ENCODE measurements at regions not wholly inside any gene's neighbourhood (a gene's known extent, or its start where the extent isn't known, plus 50 kb on each side); places are given as distances from the start of the nearest gene placed in this dataset.
"Not testable (repeated sequence)": the region's sequence is repeated elsewhere in the genome, so short reads cannot be mapped to it uniquely, and the experiment has no call there.

DNA sequence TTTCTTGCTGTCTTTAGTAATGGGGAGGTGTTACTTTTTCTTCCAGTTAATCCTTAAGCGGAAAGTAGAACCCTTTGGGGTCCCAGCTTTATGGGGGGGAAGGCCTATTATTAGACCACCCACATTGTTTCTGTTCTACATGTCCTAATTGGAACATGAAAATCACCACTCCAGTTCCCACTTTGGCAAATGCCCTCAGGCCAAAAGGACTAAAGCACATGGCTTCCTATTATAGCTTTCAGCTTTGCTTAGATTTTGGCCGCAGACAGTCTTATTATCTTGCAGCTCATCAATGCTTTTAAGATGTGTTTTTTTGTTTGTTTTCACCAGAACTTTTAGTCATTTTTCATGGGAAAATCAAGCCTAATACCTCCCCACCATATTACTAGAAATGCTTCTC is 296.8 kb upstream of the ANKH start:
- DNase-seq = no peak

DNA sequence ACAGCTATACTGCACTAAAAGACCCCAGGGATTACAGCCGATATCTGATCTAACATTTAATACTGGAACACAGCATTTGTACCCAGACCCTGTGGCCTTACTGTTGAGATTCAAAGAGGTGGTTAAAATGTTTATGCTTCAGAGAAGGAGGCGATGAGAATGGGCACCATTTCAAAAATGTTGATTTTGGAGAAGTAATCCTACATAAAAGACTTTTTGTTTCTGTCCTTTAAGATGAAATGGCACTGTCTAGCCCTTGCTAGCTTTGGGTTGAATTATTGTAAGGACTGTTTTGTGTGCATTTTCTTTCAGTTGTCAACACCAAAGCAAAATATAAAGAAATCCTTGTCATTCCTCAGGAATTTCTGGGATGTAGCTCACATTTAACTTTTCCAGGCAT is 288.5 kb upstream of the ANKH start:
- DNase-seq = no peak

DNA sequence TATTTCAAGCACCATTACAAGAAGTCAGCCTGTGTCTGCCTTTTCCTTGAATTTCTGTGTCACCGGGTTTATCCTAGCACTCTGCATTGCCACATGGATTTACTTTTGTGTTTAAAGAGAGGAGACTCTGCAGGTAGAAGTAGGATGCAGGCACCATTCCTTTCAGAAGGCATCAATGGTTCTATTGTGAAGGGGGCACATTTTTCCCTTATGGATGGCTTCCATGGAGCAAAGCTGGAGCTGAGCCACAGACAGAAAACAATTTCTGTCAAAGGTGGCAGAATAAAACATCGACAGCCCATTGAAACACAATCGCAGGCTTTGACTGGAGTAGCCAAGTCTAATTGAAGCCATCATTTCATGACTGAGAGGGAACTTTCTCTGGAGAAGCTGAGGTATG is 288.0 kb upstream of the ANKH start:
- DNase-seq = no peak

DNA sequence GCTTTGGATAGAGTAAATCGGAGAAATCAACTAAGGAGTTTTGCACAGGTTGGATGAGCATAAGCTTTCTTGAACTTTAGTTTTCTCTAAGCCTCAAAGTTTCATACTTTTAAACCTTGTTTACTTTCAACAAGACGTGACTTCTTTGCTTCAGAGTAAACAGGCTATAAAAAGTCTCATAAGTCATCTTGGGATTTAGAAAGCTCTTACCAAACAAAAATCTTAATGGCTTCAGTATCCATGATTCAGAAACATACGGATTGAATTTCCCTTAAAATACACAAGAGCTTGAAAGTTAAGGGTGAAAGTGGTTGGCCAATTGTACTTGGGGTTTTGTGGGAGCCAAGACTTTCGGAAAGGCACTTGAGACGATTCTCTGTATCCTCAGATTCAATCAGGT is 270.9 kb upstream of the ANKH start:
- no peak for DNase-seq

DNA sequence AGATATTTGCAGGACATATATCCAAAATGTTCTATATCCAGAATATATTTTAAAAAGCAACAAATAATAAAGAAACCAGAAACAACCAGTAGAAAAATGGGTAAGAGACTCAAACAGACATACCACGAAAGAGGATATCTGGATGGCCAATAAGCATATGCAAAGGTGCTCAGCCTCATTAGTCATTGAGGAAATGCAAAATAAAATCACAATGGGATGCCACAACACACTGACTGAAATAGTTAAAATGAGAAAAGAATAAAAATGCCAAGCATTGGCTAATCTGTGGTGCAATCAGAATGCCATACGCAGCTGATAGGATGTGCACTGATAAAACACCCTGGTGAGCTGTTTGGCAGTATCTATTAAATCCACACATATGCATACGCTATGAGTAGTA is 265.8 kb upstream of the ANKH start:
- no peak for DNase-seq

DNA sequence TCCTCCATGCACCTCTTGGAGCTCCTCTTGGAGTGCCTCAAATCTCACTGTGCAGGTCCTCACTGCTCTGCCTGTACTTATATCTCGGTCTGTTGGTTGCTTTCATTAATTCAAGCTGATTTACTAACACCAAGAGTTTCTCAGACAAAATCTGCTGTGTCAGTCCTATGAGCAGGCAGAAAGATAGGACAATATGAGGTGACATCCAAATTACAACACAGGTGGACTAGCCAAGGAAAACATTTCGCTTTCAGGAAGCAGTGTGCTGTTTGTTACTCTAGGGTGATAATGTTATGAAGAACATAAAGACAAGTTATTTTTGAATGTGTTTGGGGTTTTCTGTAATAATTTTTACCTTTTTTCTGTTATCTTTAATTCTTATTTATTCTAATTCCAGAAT is 264.1 kb upstream of the ANKH start:
- no peak for DNase-seq

DNA sequence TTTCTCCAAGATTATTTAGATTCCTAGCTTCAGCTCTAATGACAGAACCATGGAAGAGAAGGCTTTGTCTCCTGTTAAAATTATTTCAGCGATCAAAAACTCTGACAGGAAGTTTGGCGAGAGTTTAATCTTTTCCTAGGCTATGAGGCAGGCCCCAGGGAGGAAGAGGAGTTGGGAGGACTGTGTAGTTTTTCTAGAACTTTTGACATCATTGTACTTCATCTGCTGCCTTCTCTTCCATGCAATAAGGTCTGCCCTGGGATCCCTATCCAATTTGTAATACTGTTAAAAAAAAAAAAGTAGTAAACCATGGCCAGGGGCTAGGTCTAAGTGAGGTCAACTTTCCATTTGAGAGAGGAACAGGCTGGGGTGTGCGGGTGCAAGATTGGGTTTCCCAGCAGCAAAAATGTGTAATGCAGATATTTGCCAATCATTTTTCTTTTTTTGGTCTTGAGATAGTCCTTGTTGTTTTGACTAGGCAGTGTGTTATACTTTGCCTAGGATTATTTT is 261.9 kb upstream of the ANKH start:
- no peak for DNase-seq

DNA sequence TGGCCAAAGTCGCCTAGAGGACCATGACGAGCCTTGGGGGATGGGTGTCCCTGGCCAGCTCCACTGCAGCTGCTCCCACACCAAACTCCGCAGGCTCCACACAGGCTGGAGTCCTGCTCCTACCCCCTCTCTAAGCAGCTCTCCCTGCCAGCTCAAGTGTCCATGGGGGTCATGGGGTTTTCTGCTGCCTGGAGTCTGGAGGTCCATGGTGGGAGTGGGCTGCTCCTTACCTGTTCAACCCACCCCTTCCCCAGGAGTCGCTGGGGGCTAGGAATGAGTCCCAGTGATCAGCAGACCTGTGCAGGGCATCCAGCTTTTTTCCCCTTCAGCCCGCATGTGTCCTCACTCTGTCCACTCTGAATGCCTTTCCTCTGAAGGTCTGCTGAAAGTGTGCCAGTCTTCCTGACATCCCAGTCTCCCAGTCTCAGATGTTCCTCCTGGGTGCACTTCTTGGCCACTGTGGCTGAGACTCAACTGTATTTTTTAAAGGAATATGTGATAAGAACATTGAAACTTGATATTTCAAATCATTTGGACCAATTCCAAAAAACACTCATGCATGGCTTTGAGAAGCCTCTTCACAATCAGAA is 261.3 kb upstream of the ANKH start:
- no peak for DNase-seq

DNA sequence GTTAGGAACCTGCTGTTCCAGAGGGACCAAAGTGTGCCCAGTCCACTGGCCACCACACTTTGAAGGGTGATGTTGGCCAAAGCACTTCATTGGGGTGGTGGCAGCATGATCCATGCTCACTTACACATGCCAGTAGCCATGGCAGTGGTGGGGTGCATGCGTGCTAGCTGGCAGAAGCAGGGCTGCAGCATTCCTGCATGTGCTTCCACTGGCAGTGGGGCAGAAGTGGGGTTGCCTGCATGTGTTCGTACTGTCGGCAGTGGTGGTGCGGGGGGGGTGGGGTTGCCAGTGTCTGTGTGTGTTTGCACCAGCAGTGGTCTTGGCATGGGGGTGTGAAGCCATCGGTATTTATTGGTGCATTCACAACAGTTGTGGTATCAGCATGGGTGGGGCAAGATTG is 260.3 kb upstream of the ANKH start:
- no peak for DNase-seq

DNA sequence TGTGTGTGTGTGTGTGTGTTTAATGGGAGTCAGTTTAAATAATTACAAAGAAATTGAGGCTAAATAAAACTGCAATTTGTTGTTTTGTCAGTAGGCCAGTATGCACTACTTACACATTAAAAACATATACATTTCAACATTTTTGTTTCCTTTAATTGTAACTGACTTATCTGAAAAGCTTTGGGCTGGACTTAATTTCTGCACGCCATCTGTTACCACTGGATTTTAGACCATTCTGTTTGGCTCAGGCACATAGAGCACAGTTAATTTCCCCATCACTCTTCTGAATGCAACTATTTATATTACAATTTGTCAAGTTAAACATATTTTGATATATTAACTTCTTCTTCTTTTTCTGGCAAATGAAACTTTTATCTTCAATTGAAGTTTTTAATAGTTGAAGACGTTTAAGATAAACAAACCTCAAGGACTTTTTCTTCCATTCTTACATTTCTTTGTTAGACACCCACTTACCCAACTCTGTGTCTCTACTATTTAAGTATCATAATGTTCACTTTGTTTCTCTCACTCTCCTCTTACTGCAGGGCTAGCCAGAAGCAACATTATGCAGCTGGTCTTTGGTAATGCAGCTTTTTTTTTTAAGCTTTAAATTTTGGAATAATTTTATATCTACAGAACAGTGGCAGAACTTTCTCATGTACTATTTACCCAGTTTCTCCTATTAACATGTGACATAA is 253.4 kb upstream of the ANKH start:
- DNase-seq = no peak

DNA sequence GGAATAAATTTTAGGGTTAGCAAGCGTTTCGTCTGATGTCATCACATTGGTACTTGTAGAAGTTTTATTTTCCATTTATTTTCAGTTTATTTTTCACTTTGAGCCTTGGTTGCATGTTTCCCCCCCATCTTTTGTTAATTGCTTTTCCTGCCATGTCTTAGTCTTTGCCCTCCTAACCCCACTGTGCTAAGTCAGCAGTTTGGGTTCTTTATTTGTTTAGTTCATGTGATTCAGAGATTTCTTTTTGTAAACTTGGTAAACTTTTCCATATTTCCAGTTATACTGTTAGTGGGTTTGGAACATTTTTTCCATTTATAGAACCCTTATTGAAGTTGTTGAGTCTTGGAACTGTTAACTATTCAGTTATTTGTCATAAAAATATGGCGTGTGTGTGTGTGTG is 252.9 kb upstream of the ANKH start:
- no peak for DNase-seq

DNA sequence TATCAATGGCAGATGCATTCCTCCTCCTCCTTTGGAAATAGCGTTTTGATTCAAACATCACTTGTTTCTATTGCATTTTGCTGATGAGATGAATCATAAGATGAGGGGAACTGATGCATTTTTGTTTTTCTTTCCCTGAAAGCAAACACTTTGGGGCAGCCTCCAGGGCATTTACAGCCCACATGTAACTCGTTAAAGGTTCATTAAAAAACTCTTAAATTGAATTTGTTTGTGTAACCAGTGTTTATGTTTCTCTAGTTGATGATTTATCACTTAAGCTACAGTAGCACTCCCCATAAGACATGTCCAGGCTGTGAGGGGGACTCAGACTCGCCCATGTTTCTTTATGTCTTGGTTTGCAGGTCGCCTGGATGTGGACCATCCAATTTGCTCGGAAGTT is 246.1 kb upstream of the ANKH start:
- DNase-seq = no peak

DNA sequence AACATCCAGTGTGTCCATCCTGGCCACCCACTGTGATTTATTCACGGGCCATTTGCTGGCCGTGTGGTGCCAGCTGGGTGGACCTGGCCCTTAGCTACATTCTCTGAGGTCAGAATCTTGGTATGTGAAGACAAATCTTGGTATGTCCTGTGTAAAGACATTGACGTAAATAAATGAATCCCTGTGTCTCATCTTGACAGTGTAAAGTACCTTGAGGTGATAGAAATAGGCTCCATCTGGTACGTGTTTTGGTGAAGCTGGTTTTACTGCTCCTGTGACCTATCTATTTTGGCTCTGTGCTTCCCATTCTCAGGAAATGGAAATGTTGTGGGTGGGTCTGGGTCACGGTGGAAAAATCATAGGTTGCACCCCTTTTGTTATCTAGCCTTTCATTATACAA is 245.4 kb upstream of the ANKH start:
- DNase-seq = no peak

DNA sequence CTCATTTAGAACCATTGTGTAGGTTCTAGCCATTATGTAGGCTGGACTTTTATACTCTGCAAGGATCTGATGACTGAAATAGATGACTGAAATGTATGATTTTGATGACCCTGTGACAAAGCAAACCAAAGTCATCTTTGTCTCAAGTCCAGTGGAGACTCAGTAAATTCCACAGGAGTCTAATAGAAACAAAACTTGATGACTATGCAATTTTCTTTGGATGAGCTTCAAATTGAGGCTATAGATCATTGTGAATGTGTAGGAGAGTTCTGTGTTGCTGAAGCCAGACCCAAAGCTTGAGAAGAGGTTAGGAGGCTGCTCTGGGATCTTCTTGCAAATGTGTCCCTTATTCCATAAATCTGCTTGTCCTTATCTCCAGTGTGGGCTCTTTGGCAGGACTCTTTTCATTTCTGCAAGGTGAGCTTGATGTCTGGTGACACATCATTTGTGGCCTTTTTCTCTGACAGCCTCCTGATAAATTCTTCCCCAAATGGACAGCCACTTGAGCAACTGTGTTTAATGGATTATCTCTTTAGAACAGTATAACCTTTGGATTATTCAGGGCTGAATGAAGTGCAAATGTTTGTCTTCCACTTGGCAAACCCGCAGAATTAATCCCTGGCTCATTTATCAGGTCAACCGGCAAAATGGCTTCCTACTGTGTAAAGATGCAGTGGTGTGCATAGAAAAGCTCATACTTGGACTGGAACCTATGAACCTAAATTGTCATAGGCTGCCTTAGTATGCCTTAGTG is 235.1 kb upstream of the ANKH start:
- DNase-seq = no peak

DNA sequence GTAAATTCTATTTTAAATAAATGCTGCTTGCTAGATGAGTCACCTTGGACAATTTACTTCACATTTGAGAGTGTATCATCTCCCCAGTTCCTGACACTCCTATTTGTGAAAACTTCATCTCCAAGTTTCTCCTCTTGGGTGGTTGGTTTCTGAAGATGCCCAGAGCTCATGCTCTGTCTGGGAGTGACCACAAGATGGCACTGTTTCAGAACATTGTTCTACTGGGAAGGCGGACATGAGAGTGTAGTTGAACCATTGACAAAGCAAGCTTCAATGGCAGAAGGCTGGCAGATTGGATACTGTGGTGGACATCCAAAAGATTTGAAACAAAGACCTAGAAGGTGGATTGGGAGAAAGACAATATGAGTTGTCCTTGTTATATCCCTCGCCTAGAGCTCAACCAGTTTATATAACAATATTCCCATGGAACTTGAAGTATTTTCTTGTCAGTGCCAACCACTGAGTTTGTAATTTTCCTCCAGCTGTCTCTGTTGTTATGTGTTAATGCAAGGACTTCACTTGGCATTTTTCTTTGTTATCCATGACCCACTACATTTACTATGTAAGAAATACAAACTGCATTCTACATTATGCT is 234.3 kb upstream of the ANKH start:
- DNase-seq = no peak

DNA sequence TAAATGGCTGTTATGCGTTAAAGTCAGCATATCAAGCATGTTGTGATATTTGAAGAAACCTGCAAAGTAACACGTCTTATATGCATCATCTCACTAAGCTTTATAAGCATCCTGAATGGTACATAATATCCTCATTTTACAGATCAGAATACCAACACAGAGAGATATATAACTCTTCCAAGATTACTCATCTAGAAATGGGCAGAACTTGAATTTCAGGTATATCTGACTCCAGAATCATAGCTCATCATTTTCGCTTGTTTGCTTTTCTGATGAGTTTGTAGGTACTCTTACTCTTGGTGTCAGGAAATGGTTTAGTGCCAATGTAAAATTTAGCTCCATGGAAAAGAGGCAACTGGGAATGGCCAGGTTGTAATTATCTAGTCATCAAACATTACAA is 232.3 kb upstream of the ANKH start:
- no peak for DNase-seq

DNA sequence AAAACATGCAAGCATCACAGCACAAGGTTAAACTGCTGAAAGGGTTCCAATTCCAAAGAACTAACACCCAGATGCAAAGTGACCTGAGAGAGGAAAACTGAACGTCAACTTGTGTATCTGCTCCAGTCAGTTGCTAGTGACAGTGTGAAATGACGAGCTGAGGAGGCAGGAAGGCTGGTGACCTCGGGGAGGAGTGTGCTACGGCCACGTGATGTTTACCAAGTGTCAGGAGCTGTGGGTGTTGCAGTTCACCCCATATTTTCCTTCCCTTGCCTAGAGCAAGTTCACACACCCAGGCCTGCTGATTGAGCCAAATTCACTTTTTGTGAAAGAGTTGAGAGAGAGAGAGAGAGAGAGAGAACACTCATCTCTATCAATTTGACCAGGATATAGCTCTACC is 231.6 kb upstream of the ANKH start:
- DNase-seq = no peak

DNA sequence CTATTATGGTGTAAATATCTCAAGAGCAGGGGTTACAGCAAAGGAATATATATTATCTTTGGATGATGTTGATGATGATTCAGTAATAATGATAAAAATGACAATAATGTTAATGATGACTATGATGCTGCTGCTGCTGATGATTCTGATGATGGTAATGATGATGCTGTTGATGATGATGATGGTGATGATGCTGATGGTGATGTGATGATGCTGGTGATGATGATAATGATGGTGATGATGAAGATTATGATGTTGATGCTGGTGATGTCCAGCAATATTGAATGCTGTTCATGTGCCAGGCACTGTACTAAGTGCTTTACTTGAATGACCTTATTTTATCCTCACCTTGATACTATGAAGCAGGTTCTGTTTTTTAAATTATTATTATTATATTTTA is 226.0 kb upstream of the ANKH start:
- DNase-seq = no peak

DNA sequence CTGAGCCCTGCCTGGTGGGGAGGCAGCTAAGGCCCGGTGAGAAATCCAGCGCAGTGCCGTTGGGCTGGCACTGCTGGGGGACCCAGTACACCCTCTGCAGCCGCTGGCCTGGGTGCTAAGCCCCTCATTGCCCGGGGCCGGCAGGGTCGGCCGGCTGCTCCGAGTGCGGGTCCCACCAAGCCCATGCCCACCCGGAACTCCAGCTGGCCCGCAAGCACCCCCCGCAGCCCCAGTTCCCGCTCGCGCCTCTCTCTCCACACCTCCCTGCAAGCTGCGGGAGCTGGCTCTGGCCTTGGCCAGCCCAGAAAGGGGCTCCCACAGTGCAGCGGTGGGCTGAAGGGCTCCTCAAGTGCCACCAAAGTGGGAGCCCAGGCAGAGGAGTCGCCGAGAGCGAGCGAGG is 225.1 kb upstream of the ANKH start:
- DNase-seq = not testable (repeated sequence)

DNA sequence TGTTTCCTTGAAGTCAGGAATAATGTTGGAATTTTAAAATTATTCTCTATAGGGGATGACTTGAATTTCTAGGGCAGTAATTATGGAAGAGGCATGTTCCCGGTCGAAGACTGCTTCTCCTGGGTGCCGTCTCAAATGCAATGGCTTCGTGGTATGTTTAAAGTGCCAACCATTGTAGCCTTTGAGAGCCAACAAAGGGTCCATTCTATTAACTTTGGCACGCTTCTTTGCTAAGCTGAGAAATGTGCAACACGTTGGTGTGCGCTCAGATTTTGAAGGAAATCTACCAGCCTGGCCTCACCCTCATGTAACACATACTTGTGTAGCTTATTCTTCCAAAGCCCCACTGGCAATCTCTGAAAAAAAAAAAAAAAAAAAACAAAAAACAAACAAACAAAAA is 221.2 kb upstream of the ANKH start:
- DNase-seq = no peak

DNA sequence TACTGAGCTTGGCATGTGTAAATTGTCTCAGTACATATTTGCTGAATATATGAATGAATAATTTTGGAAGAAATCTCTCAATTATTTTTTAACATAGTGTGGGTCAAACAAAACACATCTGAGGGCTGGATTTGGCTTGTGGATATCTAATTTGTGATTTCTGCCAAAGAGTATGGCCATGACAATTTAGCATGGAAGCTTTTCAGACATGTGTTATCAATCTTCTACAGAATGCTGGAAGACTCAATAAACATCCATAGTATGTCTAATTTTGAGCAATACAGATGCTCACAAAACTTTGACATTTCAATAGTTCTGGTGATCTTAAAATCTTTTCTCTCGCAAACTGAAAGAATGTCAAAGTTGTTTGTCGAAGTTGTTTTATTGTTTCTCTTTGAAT is 214.1 kb upstream of the ANKH start:
- no peak for DNase-seq

DNA sequence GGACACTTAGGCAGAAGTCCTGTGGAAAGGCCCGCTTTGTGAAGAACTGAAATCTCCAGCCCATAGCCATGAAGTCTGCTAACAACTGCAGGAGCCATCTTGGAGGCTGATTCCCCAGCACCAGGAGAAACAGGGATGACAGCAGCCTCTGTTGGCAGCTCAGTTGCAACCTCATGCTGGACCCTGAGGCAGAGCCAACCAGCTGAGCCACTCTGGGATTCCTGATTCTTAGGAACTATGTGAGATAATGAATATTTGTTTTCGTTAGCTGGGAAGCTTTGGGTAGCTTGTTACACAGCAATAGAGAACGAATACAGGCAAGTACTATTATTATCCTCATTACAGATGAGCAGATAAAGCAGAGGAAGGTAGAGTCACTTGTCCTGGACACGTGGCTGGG is 210.5 kb upstream of the ANKH start:
- DNase-seq = no peak

DNA sequence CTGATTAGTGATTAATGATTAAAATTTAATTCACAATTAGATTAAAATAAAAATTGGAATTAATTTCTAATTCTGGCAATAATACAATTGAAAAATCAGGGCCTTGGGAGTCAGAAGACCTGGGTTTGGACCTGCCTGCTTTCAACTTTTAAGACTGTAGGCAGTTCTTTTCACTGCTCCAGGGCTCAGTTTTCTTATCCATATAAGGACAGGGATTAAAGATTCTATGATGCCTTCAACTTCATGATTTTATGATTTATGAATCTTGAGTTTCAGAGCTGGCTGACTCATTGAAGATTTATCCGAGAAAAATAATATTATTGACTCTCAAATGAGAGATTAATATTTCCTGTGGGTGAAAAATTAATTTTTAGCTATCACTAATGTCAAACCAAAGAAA is 208.6 kb upstream of the ANKH start:
- no peak for DNase-seq

DNA sequence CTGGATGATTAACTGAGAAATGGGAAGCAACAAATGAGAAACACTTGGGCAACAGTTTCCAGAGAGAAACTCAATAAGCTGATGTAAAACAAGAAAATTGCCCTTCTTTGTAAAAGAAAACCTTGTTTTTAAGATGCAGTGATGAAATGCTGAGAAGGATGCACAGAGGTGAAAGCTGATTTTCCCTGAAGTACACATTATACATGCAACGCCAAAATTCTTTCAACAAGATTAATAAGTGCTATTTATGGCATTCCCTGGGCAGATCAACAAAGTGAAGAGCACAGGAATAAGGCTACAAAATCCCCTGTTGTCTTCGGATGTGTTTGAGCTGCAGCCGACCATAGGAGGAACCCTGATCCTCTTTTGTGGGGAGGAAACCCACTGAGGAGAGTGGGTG is 208.0 kb upstream of the ANKH start:
- DNase-seq = no peak
